WERI-Rb-1 (cell line): ENCODE measurements at regions not wholly inside any gene's neighbourhood (a gene's known extent, or its start where the extent isn't known, plus 50 kb on each side); places are given as distances from the start of the nearest gene placed in this dataset.
A peak's percentile ranks its signal among the peaks of the same experiment; 100 is the strongest.

Experiments
- DNase-seq: peaks from one replicate; pipeline ENCODE4 v3.0.0-alpha.2; 2020
- H3K27ac ChIP-seq: fragments of 250-450 bp; sonication (Bioruptor Pico); 2 replicates; pipeline ENCODE4 v1.5.1; 2020; ENCODE audit warnings: mild to moderate bottlenecking, moderate library complexity
- H3K27me3 ChIP-seq: fragments of 250-450 bp; sonication (Bioruptor Pico); 2 replicates; pipeline ENCODE4 v1.5.1; 2021; ENCODE audit warnings: mild to moderate bottlenecking, low read depth, moderate library complexity; ENCODE audit not compliant: insufficient read depth, severe bottlenecking
- H3K36me3 ChIP-seq: fragments of 250-450 bp; sonication (Bioruptor Pico); 2 replicates; pipeline ENCODE4 v1.5.1; 2020; ENCODE audit warnings: mild to moderate bottlenecking, moderate library complexity
- H3K4me3 ChIP-seq: 2 replicates; pipeline ENCODE4 v1.5.1; 2011; ENCODE audit warnings: low read depth, mild to moderate bottlenecking, control low read depth, low read length
- H3K9me3 ChIP-seq: fragments of 250-450 bp; sonication (Bioruptor Pico); 2 replicates; pipeline ENCODE4 v1.5.1; 2021; ENCODE audit warnings: mild to moderate bottlenecking, moderate library complexity; ENCODE audit not compliant: severe bottlenecking
- TF ChIP-seq, protein P1 (sequence below): IDR thresholded peaks from 2 replicates; pipeline ENCODE4 v1.5.1; 2011; ENCODE audit warnings: low read depth, mild to moderate bottlenecking, control low read depth, inconsistent platforms, low read length

DNA sequence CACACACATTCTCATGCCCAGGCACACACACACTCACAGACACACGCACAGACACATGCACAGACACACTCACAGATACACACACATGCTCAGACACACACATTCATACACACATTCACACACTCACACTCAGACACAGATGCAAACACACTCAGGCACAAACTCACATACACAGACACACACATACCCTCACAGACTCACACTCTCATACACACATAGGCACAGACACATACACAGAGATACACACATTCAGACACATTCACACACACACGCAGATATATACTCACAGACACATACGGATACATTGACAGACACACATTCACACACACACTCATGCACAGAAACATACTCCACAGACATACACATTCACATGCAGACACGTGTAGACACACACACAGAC, 89.6 kb downstream of the RBFOX3 start:
- H3K36me3 ChIP-seq: no peaks in the 10 kb centered on the region; the same call in 1 of the 2 replicates
- TF ChIP-seq, protein P1, sequence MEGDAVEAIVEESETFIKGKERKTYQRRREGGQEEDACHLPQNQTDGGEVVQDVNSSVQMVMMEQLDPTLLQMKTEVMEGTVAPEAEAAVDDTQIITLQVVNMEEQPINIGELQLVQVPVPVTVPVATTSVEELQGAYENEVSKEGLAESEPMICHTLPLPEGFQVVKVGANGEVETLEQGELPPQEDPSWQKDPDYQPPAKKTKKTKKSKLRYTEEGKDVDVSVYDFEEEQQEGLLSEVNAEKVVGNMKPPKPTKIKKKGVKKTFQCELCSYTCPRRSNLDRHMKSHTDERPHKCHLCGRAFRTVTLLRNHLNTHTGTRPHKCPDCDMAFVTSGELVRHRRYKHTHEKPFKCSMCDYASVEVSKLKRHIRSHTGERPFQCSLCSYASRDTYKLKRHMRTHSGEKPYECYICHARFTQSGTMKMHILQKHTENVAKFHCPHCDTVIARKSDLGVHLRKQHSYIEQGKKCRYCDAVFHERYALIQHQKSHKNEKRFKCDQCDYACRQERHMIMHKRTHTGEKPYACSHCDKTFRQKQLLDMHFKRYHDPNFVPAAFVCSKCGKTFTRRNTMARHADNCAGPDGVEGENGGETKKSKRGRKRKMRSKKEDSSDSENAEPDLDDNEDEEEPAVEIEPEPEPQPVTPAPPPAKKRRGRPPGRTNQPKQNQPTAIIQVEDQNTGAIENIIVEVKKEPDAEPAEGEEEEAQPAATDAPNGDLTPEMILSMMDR: no peak
- H3K9me3 ChIP-seq: no peaks in the 10 kb centered on the region
- no peak overlapping the region for H3K4me3 ChIP-seq
- no peaks in the 10 kb centered on the region for H3K27me3 ChIP-seq
- no peak for DNase-seq
- no peak overlapping the region for H3K27ac ChIP-seq

DNA sequence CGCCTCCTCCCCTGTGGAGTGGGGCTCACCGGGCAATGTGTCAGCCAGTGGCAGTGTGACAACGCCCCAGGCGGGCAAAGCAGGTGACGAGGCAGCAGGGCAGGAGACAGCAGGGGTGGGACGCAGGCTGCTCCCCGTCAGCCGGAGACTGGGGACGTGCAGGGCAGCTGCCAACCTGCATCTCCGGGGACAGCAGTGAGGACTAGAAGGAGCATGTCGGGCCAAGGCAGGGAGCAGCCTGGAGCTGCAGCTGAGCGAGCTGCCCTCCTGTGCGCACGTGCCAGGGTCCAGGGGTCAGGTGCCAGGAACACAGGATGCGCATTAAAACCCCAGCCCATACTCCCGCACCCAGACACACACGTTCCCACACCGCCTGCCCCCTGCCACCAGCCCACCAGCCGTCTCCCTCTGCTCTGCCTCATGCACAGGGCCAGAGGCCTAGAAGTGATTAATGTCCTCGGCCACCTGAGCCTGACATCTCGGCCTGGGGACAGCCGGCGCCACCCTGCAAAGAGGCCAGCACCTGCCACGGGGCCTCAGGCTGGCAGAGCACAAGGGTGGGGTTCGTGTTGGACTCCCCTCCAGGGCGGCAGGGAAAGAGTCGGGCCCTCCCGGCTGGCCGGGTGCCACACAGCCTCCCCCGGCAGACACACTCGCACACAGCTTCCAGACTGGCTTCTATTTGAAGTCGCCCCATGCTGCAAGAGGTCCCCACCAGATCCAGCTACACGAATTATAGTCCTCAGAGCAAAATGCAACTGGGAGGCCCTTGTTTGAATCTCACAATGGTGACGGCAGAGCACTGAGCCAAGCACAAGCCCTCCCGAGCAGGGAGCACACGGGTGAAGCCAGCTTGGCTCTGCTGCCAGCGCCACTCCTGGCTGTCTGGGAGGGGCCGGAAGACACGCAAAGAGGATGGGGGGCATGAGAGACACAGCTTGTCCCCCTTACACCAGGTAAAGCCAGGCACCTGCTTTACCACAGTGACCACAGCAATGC, 90.4 kb downstream of the RBFOX3 start:
- H3K4me3 ChIP-seq: no peak overlapping the region
- H3K27me3 ChIP-seq: no peaks in the 10 kb centered on the region
- TF ChIP-seq, protein P1: no peak
- H3K36me3 ChIP-seq: no peaks in the 10 kb centered on the region; the same call in 1 of the 2 replicates
- DNase-seq: peak; percentile 71
- no peaks in the 10 kb centered on the region for H3K9me3 ChIP-seq
- peak overlapping the region; percentile 20 for H3K27ac ChIP-seq

DNA sequence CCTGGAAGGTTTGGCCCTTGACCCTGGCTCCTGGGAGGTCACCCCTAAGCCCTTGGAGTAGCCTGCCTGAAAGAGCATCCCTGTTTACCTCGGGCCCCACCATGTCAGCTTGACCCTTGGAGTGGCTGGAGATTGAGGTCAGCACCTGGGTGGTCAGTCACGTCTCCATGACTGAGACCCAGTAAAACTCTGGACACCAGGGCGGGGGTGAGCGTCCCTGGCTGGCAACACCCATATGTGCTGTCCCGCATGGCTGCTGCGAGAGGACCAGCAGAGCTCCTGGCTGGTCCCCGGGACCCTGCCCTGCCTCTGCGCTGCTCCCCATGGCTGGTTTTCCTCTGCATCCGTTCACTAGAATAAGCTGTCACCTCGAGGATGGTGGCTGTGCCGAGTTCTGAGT, 91.2 kb downstream of the RBFOX3 start:
- DNase-seq: no peak
- Histone ChIP-seq H3K27me3 (no peaks in the 10 kb centered on the region), H3K9me3 (no peaks in the 10 kb centered on the region), H3K27ac (no peak overlapping the region; the same call in 1 of the 2 replicates), H3K4me3 (no peak overlapping the region), H3K36me3 (no peaks in the 10 kb centered on the region; the same call in 1 of the 2 replicates)
- TF ChIP-seq, protein P1: no peak

DNA sequence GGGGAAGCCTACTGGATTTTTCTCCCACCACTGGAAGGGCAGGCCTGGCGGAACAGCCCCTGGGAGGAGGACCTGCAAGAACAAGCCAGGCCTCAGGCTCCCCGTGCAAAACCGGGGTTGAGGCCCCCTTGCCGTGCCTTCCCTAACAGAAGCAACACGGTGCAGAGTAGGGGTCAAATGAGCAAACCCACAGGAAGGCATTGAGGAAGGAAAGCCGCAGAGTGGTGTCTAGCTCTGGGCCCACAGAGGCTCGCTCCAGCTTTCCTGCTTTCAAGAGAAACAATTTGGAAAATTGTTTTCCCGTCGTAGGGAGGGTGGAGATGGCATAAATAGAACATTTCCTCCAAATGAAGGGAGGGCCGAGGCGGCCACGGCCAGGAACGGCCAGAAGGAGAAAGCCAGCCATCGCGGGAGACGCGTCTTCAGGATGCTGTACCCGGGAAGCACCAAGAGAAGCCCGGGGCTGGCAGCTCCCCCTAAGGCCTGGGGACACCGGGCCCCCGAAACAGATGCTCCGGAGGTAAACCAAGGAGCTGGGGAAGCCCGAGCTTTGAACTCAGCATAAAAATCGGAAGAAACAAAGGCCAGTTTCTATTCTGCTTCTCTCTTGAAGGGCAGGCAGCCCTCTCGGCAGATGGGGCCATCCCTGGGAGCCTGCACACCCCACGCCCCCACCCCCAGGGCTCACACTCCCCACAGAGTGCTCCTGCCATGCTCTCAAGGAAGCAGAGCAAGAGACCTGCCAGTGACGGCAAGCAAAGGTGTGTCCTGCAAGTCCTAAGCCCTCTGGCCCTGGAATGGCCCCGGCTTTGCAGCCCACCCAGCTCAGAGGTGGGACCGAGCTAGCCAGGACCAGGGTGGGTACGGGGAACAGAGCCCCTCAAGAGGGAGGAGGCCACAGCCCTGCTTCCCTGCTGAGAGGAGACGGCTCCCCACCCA, 92.0 kb downstream of the RBFOX3 start:
- Histone ChIP-seq H3K27ac (peak overlapping the region; percentile 4), H3K4me3 (no peak overlapping the region), H3K36me3 (no peaks in the 10 kb centered on the region; the same call in 1 of the 2 replicates), H3K27me3 (no peaks in the 10 kb centered on the region), H3K9me3 (peaks cover 4% of the 10 kb centered on the region)
- TF ChIP-seq, protein P1: no peak
- DNase-seq: no peak

DNA sequence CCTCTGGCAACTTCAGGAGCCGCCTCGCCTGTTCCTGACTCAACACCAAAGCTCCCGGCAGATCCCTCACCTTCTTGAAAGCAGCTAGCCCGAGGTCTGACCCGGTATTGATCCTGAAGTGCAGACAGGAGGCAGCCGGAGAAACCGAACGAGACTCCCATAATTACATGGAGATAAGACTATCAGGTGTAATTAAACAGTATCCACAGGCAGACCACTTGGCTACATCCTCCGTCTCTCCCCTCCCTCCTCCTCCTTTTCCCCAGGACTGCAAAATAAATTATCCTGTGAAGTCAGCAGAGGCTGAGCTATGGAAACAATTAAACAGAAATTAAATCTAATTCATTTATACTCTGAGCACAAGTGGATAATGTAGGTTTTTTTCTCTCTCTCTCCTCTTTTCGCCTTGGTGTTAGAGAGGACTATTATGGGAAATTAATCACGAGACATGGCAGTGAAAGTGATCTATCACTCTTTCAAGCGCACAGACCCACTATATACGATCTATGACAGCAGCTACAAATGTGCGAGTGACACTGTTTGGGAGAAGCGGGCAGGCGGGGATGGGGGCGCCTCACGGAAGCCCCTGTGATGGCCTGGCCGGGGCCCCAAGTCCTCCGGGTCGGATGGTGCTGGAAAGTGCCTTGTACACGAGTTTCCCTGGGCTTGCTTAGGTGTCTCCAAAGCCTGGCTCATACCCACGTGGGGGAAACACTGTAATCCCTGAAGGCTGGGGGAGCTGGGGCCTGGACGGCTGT, 92.8 kb downstream of the RBFOX3 start:
- Histone ChIP-seq H3K27ac (peak overlapping the region; percentile 4), H3K36me3 (peaks cover 8% of the 10 kb centered on the region; the same call in 1 of the 2 replicates), H3K4me3 (no peak overlapping the region), H3K27me3 (no peaks in the 10 kb centered on the region), H3K9me3 (peaks cover 12% of the 10 kb centered on the region)
- TF ChIP-seq, protein P1: no peak
- peak; percentile 74 for DNase-seq
